Gastrocnemius medialis (tissue), 4 donors: ENCODE measurements at regions not wholly inside any gene's neighbourhood (a gene's known extent, or its start where the extent isn't known, plus 50 kb on each side); places are given as distances from the start of the nearest gene placed in this dataset.

ENCODE experiments used
- POLR2A ChIP-seq, 2 donors: fragments of 450-650 bp; IDR thresholded peaks; one replicate each; pipeline ENCODE4 v1.6.1; 2017; ENCODE audit warnings: antibody characterized with exemption in 2 of 2, mild to moderate bottlenecking in 2 of 2, moderate library complexity in 2 of 2
- TF ChIP-seq, protein P1 (sequence below), 5 experiments: fragments of 450-650 bp in 3 of 5; fragments of 200-600 bp in 2 of 5; sonication (generic) in 2 of 5; IDR thresholded peaks in 4 of 5; conservative IDR thresholded peaks in 1 of 5; 1 replicate in 4 of 5; 2 replicates in 1 of 5; pipeline ENCODE4 v1.5.1; 2016 to 2019; ENCODE audit warnings: antibody characterized with exemption in 5 of 5, mild to moderate bottlenecking in 3 of 5, moderate library complexity in 3 of 5

DNA sequence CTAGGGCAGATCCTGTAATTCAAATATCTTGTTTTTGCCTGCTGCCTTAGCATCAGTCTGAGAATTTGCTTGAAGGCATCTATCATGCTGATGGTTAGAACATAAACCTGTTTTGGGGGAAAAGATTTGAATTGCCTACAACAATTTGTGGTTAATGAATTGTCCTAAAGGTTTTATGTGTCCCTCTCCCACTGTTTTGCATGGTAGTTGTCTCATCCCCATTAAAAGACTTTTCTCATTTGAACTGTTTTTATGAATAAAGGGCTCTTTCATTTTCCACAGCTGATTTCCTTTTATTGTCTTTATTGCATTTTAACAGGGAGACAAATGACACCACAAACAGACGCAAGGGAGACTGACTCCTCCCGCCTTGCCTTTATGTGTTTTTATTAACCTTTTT, 275.6 kb downstream of the PIK3C3 start:
- TF ChIP-seq, protein P1, sequence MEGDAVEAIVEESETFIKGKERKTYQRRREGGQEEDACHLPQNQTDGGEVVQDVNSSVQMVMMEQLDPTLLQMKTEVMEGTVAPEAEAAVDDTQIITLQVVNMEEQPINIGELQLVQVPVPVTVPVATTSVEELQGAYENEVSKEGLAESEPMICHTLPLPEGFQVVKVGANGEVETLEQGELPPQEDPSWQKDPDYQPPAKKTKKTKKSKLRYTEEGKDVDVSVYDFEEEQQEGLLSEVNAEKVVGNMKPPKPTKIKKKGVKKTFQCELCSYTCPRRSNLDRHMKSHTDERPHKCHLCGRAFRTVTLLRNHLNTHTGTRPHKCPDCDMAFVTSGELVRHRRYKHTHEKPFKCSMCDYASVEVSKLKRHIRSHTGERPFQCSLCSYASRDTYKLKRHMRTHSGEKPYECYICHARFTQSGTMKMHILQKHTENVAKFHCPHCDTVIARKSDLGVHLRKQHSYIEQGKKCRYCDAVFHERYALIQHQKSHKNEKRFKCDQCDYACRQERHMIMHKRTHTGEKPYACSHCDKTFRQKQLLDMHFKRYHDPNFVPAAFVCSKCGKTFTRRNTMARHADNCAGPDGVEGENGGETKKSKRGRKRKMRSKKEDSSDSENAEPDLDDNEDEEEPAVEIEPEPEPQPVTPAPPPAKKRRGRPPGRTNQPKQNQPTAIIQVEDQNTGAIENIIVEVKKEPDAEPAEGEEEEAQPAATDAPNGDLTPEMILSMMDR (IDR thresholded peaks at IDR 0.05 in 4 of 5, conservative IDR thresholded peaks at IDR 0.05 in 1 of 5), result no peak
- no peak for TF ChIP-seq POLR2A (IDR thresholded peaks at IDR 0.05)
